Upper lobe of left lung (tissue), 6 donors: ENCODE measurements at regions not wholly inside any gene's neighbourhood (a gene's known extent, or its start where the extent isn't known, plus 50 kb on each side); places are given as distances from the start of the nearest gene placed in this dataset.

ENCODE experiments used
- ATAC-seq, 2 donors: fragments of 200-7000 bp; cut with Tn5 transposase; one replicate each; pipeline ENCODE4 v1.9.1; 2022; ENCODE audit warnings: mild to moderate bottlenecking in 2 of 2, moderate library complexity in 2 of 2; ENCODE audit not compliant: low FRiP score in 2 of 2
- DNase-seq, 2 donors: peaks; one replicate each; pipeline ENCODE4 v3.0.0-alpha.2; 2019 to 2020
- H3K27ac ChIP-seq, 4 donors: fragments of 200-600 bp; sonication (generic); one replicate each; pipeline ENCODE4 v1.5.1; 2016 to 2019
- H3K27me3 ChIP-seq, 4 donors: fragments of 200-600 bp; sonication (generic); one replicate each; pipeline ENCODE4 v1.5.1; 2017 to 2019
- H3K36me3 ChIP-seq, 4 donors: fragments of 200-600 bp; sonication (generic); one replicate each; pipeline ENCODE4 v1.5.1; 2016 to 2019
- H3K4me1 ChIP-seq, 4 donors: fragments of 200-600 bp; sonication (generic); one replicate each; pipeline ENCODE4 v1.5.1; 2018 to 2019
- H3K4me3 ChIP-seq, 4 donors: fragments of 200-600 bp; sonication (generic); one replicate each; pipeline ENCODE4 v1.5.1; 2017 to 2019; ENCODE audit warnings: mild to moderate bottlenecking in 2 of 4, moderate library complexity in 1 of 4
- H3K9me3 ChIP-seq, 4 donors: fragments of 200-600 bp; sonication (generic); one replicate each; pipeline ENCODE4 v1.5.1; 2018 to 2019
- EP300 ChIP-seq, 4 donors: sonication (generic); formaldehyde crosslinking; IDR thresholded peaks; one replicate each; pipeline ENCODE4 v1.5.1; 2017; ENCODE audit warnings: antibody characterized with exemption in 4 of 4, control low read depth in 2 of 4
- POLR2A ChIP-seq, 4 donors: fragments of 450-650 bp; IDR thresholded peaks; one replicate each; pipeline ENCODE4 v1.5.1; 2016 to 2017; ENCODE audit warnings: antibody characterized with exemption in 4 of 4, mild to moderate bottlenecking in 2 of 4
- POLR2AphosphoS5 ChIP-seq, 2 donors: sonication (generic); formaldehyde crosslinking; IDR thresholded peaks; one replicate each; pipeline ENCODE4 v1.5.1; 2017; ENCODE audit warnings: antibody characterized with exemption in 2 of 2
- WGBS, 2 donors: methylation state at CpG; one replicate each; pipeline ENCODE4 v1.1.5; 2017 to 2018; 5-methylcytosine and 5-hydroxymethylcytosine counted together
- TF ChIP-seq, protein P1 (sequence below), 6 experiments: fragments of 450-650 bp in 4 of 6; fragments of 200-600 bp in 2 of 6; sonication (generic) in 2 of 6; IDR thresholded peaks; one replicate each; pipeline ENCODE4 v1.5.1; 2016 to 2019; ENCODE audit warnings: antibody characterized with exemption in 6 of 6
- donor health status: DM: no; HTN: no; CAD: no; lungs with moderate emphysema.
- donor health status: DM: no; HTN: yes; CAD: no; lungs with severe emphysema.

DNA sequence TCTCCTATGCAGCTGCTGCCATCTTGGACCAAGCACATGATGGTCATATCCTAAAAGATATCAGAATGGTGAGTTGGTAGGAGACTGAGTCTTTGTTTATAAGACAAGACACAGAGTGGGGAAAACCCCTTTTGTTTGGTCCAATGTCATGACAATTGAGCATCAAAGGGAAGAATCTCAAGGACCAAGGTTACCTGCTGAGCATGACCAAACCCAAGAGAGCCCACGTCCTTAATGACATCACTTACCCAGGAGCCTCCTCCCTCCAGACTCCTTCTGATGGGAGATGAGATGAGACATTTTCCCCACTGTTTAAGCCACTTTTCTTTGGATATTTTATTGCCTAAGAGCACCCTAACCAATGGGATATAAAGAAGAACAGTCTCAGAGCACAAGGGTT is 478.1 kb downstream of the NPIPA7 start:
- Histone ChIP-seq H3K27ac (no peak overlapping the region), H3K36me3 (no peaks in the 10 kb centered on the region), H3K4me1 (no peaks in the 10 kb centered on the region), H3K27me3 (no peaks in the 10 kb centered on the region), H3K9me3 (no peaks in the 10 kb centered on the region), H3K4me3 (no peak overlapping the region)
- ATAC-seq (no peak), DNase-seq (no peak)
- TF ChIP-seq EP300 (IDR thresholded peaks at IDR 0.05): no peak
- no peak for TF ChIP-seq POLR2AphosphoS5 (IDR thresholded peaks at IDR 0.05)
- no peak for TF ChIP-seq POLR2A (IDR thresholded peaks at IDR 0.05)
- TF ChIP-seq, protein P1, sequence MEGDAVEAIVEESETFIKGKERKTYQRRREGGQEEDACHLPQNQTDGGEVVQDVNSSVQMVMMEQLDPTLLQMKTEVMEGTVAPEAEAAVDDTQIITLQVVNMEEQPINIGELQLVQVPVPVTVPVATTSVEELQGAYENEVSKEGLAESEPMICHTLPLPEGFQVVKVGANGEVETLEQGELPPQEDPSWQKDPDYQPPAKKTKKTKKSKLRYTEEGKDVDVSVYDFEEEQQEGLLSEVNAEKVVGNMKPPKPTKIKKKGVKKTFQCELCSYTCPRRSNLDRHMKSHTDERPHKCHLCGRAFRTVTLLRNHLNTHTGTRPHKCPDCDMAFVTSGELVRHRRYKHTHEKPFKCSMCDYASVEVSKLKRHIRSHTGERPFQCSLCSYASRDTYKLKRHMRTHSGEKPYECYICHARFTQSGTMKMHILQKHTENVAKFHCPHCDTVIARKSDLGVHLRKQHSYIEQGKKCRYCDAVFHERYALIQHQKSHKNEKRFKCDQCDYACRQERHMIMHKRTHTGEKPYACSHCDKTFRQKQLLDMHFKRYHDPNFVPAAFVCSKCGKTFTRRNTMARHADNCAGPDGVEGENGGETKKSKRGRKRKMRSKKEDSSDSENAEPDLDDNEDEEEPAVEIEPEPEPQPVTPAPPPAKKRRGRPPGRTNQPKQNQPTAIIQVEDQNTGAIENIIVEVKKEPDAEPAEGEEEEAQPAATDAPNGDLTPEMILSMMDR (IDR thresholded peaks at IDR 0.05): no peak
- WGBS, 2 donors: 0% methylated on average over 1 of the region's 1 CpG

DNA sequence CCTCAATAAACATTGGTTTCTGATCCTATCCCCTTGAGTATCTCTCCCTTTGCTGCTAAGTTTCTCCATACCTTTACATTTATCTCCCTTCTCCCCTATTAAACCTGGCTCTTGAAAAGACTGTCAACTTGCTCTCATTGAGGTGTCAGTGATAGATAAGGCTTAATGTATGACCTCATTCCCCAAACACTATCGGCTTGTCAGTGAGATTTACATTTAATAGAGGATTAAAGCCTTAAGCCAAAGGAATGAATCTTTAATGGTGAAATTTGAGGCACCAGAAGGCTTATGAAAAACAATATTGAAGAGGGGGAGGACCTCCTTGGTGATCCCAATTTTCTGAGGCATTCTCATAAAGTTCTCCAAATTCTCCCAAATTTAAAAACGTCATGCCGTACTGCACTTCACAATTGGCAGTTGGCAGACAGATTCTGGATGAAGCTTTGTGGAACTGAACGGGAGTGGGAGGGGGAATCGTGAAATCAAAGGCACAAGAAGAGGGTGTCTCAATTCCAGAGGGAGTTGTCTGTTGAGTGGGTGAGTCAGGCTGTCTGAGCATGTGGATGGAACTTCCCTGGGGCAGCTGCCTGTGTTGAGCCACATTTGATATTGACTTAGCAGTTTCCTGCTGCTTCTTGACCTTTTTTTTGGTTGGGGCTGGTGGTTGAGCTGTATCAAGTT is 478.8 kb downstream of the NPIPA7 start:
- WGBS, 2 donors: 19 to 28% methylated on average over 5 of the region's 5 CpGs
- no peaks in the 10 kb centered on the region for H3K27me3 ChIP-seq
- H3K4me3 ChIP-seq: no peak overlapping the region
- peak in 1 of 2 donors; percentile 21 for ATAC-seq
- H3K27ac ChIP-seq: no peak overlapping the region
- TF ChIP-seq EP300 (IDR thresholded peaks at IDR 0.05): no peak
- no peak for TF ChIP-seq POLR2A (IDR thresholded peaks at IDR 0.05)
- TF ChIP-seq, protein P1 (IDR thresholded peaks at IDR 0.05): no peak
- TF ChIP-seq POLR2AphosphoS5 (IDR thresholded peaks at IDR 0.05): no peak
- no peaks in the 10 kb centered on the region for H3K4me1 ChIP-seq
- H3K36me3 ChIP-seq: no peaks in the 10 kb centered on the region
- DNase-seq: no peak
- H3K9me3 ChIP-seq: no peaks in the 10 kb centered on the region

DNA sequence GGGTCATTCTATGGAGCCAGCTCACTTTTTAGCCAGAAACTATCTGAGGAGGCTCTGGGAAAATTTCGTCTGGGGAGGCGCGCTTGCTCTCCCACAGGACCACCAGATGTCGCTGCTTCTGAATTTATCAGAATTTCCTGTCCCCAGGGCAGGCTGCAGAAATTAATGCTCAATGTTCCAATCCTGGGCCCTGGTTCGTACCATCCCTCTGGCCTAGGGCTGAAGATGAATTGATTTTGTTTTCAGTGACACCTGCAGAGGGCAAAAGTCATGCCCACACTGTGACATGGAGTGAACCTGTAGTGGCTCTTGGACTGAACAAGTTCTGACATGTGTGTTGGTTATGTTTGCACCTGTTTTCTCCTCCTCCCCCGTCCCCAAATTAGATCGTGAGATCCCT is 482.6 kb downstream of the NPIPA7 start:
- Histone ChIP-seq H3K4me1 (no peaks in the 10 kb centered on the region), H3K36me3 (no peaks in the 10 kb centered on the region), H3K9me3 (no peaks in the 10 kb centered on the region), H3K27me3 (no peaks in the 10 kb centered on the region), H3K27ac (no peak overlapping the region), H3K4me3 (no peak overlapping the region)
- WGBS, 2 donors: 18 to 24% methylated on average over 7 of the region's 7 CpGs
- TF ChIP-seq POLR2AphosphoS5 (IDR thresholded peaks at IDR 0.05) (no peak), EP300 (IDR thresholded peaks at IDR 0.05) (no peak)
- TF ChIP-seq, protein P1 (IDR thresholded peaks at IDR 0.05): peak; percentile 18 to 62 (median 50)
- peak in 1 of 2 donors; percentile 60 for ATAC-seq
- peak in 1 of 2 donors; percentile 23 for DNase-seq

DNA sequence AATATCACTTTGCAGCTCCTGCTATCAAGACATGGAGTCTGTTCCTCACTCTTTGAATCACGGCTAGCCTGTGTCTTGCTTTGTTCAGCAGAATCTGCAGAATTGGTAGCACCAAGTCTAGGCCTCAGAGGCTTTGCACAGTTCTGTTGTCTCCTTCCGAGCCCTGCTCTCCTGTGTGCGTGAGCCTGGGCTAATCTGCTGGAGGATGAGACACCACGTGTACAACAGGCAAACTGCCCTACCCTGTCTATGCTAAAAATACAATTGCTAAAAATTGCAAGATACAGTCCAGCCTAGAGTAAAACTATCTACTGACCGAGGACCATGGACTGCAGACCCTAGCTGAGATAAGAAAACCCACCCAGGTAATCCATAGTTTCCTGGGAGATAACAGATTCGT is 484.7 kb downstream of the NPIPA7 start:
- Histone ChIP-seq H3K9me3 (no peaks in the 10 kb centered on the region), H3K27ac (no peak overlapping the region), H3K27me3 (no peaks in the 10 kb centered on the region), H3K4me3 (no peak overlapping the region), H3K36me3 (no peaks in the 10 kb centered on the region), H3K4me1 (no peaks in the 10 kb centered on the region)
- ATAC-seq (no peak), DNase-seq (no peak)
- TF ChIP-seq EP300 (IDR thresholded peaks at IDR 0.05) (no peak), POLR2A (IDR thresholded peaks at IDR 0.05) (no peak), POLR2AphosphoS5 (IDR thresholded peaks at IDR 0.05) (no peak)
- TF ChIP-seq, protein P1 (IDR thresholded peaks at IDR 0.05): no peak
- WGBS, 2 donors: 86 to 90% methylated on average over 6 of the region's 6 CpGs

DNA sequence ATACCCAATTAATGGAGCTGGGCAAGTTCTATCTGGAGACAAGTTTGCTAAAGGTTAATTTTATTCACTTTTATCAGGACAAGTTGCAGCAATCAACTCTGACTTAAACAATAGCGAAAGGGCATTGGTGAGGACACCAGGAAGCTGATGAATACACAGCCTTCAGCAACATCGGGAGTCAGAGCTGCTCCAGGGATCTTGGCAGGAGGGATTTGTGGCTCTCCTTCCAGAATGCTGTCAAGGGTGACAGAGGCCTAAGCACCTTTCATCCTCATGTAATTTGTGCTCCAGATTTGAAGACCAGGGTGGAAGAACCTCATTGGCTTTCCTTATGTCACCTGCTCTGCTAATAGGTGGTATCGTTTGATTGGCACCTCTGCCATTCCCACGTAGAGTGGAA is 485.6 kb downstream of the NPIPA7 start:
- 78 to 79% methylated on average over 4 of the region's 4 CpGs for WGBS, 2 donors

More for the DNA sequence above, 485.6 kb downstream of the NPIPA7 start:
- H3K36me3 ChIP-seq: no peaks in the 10 kb centered on the region
- no peak overlapping the region for H3K27ac ChIP-seq
- DNase-seq: no peak
- no peak for ATAC-seq
- no peak overlapping the region for H3K4me3 ChIP-seq
- TF ChIP-seq POLR2AphosphoS5 (IDR thresholded peaks at IDR 0.05) (no peak), POLR2A (IDR thresholded peaks at IDR 0.05) (no peak)
- TF ChIP-seq, protein P1 (IDR thresholded peaks at IDR 0.05): no peak
- no peaks in the 10 kb centered on the region for H3K9me3 ChIP-seq
- H3K4me1 ChIP-seq: no peaks in the 10 kb centered on the region
- no peaks in the 10 kb centered on the region for H3K27me3 ChIP-seq
